Cardiac muscle cell (in vitro differentiated cells and primary cell): ENCODE measurements at regions not wholly inside any gene's neighbourhood (a gene's known extent, or its start where the extent isn't known, plus 50 kb on each side); places are given as distances from the start of the nearest gene placed in this dataset.

Source experiments
- DNase-seq, 2 donors: peaks; one replicate each; pipeline versions ENCODE4 v3.0.0 to v3.0.0-alpha.2; 2010 to 2017; ENCODE audit warnings: low read depth in 1 of 2, low spot score in 1 of 2
- H3K27ac ChIP-seq: fragments of 200-600 bp; sonication (generic); 2 replicates; pipeline ENCODE4 v1.5.1; 2016
- H3K27me3 ChIP-seq: fragments of 200-600 bp; sonication (generic); 2 replicates; pipeline ENCODE4 v1.6.0; 2016; ENCODE audit warnings: control low read depth
- H3K36me3 ChIP-seq: fragments of 200-600 bp; sonication (generic); 2 replicates; pipeline ENCODE4 v1.5.1; 2016; ENCODE audit warnings: control low read depth
- H3K4me1 ChIP-seq: fragments of 200-600 bp; sonication (generic); 2 replicates; pipeline ENCODE4 v1.8.1; 2017; ENCODE audit warnings: low read depth, mild to moderate bottlenecking, mixed run types
- H3K4me3 ChIP-seq: fragments of 200-600 bp; sonication (generic); 2 replicates; pipeline ENCODE4 v1.5.1; 2016; ENCODE audit warnings: mild to moderate bottlenecking
- H3K9me3 ChIP-seq: fragments of 200-600 bp; sonication (generic); 2 replicates; pipeline ENCODE4 v1.5.1; 2017; ENCODE audit warnings: low read depth, mild to moderate bottlenecking, control low read depth
- CTCF ChIP-seq: IDR thresholded peaks from 2 replicates; pipeline ENCODE4 v1.5.1; 2012; ENCODE audit warnings: low read depth, mild to moderate bottlenecking, low read length

DNA sequence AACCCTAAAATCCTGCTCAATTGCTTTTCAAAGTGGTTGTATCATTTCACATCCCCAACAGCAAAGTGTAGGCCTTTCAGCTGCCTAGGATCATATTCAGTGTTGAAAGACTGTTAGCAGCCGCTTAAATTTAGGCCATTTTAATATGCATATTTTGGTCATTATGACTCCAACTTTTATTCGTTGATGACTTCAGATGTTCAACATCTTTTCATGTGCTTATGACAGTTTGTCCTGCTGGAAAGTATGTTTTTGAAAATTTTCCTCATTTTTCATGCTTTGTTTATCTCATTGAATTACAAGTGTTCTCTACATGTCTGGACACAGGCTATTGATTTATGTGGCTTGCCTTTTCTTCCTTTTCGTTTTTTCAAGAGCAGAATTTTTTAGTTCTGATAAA is 244.0 kb downstream of the THBS2 start:
- no peak for TF ChIP-seq CTCF
- H3K9me3 ChIP-seq, result no peaks in the 10 kb centered on the region

DNA sequence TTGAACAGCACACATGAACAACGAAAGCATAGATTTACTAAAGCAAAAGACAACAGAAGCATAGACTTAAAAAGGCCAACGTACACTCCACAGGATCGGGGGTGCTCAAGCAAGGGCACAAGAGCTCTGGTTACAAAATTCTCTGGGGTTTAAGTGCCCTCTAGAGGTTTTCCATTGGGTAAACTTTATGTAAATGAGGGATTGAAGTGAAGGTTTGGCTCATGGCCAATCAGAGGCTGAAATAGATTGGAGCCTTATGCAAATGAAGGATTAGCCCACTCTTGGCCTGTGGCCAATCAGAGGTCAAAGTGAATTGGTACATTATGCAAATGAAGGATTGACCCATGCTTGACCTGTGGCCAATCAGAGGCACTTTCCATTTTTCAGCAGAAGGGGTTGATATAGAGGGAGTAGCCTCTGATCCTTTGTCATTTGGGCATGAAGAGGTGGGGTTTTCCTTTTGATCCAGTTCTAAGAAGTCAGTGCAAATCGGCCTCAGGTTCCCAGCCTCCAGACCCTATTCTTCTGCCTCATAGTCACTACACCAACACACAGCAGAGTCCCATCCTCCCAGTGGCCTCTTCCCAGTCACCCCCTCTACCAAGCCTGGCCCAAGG is 244.9 kb downstream of the THBS2 start:
- Histone ChIP-seq H3K36me3 (no peaks in the 10 kb centered on the region), H3K9me3 (no peaks in the 10 kb centered on the region), H3K4me1 (no peaks in the 10 kb centered on the region), H3K27me3 (no peaks in the 10 kb centered on the region), H3K4me3 (no peak overlapping the region), H3K27ac (no peak overlapping the region)
- peak in 1 of 2 donors; percentile 34 for DNase-seq
- TF ChIP-seq CTCF, result no peak

More for the DNA sequence above, 244.0 kb downstream of the THBS2 start:
- Histone ChIP-seq H3K4me3 (no peak overlapping the region), H3K36me3 (no peaks in the 10 kb centered on the region), H3K27me3 (no peaks in the 10 kb centered on the region), H3K4me1 (no peaks in the 10 kb centered on the region), H3K27ac (no peak overlapping the region)
- DNase-seq, result no peak

GRCh38 chr6:169005166-169005565 is 248.5 kb downstream of the THBS2 start:
- Histone ChIP-seq H3K36me3 (no peaks in the 10 kb centered on the region), H3K9me3 (no peaks in the 10 kb centered on the region), H3K4me3 (no peak overlapping the region), H3K4me1 (no peaks in the 10 kb centered on the region), H3K27me3 (no peaks in the 10 kb centered on the region), H3K27ac (no peak overlapping the region)
- no peak for TF ChIP-seq CTCF
- no peak for DNase-seq

GRCh38 chr6:169000022-169000421 is 253.6 kb downstream of the THBS2 start:
- Histone ChIP-seq H3K27me3 (no peaks in the 10 kb centered on the region), H3K36me3 (no peaks in the 10 kb centered on the region), H3K4me3 (no peak overlapping the region), H3K27ac (no peak overlapping the region), H3K4me1 (no peaks in the 10 kb centered on the region), H3K9me3 (no peaks in the 10 kb centered on the region)
- no peak for TF ChIP-seq CTCF
- no peak for DNase-seq

DNA sequence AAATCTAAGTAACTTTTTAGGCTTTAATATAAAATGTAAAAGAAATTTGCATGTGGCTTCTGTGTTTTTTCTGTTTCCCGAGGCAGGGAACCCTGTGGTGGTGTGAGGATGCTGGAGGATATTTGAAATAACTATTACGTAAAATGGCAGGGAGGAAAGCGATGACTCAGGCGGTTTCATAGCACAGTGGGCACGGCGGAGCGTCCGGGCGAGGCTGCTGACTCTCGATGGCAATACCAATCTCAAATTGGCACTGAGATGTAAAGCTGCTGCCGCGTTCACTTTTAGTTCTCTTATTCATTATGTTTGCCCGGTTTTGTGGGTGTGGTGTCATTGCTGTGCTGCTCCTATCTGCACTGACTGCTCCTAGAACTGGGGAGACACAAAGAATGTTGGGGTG is 254.3 kb downstream of the THBS2 start:
- Histone ChIP-seq H3K27me3 (no peaks in the 10 kb centered on the region), H3K36me3 (no peaks in the 10 kb centered on the region), H3K9me3 (no peaks in the 10 kb centered on the region), H3K4me1 (no peaks in the 10 kb centered on the region), H3K4me3 (no peak overlapping the region), H3K27ac (no peak overlapping the region)
- no peak for DNase-seq
- no peak for TF ChIP-seq CTCF

GRCh38 chr6:168996356-168996625 is 257.4 kb downstream of the THBS2 start:
- TF ChIP-seq CTCF, result no peak
- Histone ChIP-seq H3K27ac (no peak overlapping the region), H3K36me3 (no peaks in the 10 kb centered on the region), H3K27me3 (no peaks in the 10 kb centered on the region), H3K9me3 (no peaks in the 10 kb centered on the region), H3K4me1 (no peaks in the 10 kb centered on the region), H3K4me3 (no peak overlapping the region)
- DNase-seq, result no peak
